ENCODE measurements at regions not wholly inside any gene's neighbourhood (a gene's known extent, or its start where the extent isn't known, plus 50 kb on each side); places are given as distances from the start of the nearest gene placed in this dataset.
"Not testable (repeated sequence)": the region's sequence is repeated elsewhere in the genome, so short reads cannot be mapped to it uniquely, and the experiment has no call there.

GRCh38 chr10:21463436-21463835 is 62.0 kb downstream of the SKIDA1 start:
- no peak for DNase-seq (ENCODE audit: low read depth in 2 of 3, low spot score in 2 of 3)

GRCh38 chr10:21458126-21458871 is 67.2 kb downstream of the SKIDA1 start:
- no peak for DNase-seq (ENCODE audit: low read depth in 2 of 3, low spot score in 2 of 3)

GRCh38 chr10:21456160-21456559 is 69.3 kb downstream of the SKIDA1 start:
- no peak for DNase-seq (ENCODE audit: low read depth in 2 of 3, low spot score in 2 of 3)

DNA sequence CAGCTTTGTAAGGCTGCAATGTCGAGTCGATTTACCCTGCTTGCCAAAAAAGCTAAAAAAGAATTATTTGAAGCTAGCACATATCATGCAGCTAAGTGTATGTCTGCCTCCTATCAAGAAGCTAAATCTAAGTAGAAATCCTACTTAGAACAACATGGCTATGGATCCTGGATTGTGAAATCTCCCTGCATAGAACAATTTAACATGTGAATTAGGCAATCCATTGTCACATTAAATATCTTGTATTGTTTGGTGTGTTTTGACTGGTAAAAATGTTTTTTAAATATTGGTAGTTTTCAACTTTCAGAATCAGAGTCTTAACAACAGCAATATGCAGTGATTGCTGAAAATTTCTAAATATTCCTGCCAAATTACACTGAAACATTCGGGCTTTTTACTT is 73.3 kb downstream of the SKIDA1 start:
- DNase-seq (ENCODE audit: low read depth in 2 of 3, low spot score in 2 of 3) = no peak

DNA sequence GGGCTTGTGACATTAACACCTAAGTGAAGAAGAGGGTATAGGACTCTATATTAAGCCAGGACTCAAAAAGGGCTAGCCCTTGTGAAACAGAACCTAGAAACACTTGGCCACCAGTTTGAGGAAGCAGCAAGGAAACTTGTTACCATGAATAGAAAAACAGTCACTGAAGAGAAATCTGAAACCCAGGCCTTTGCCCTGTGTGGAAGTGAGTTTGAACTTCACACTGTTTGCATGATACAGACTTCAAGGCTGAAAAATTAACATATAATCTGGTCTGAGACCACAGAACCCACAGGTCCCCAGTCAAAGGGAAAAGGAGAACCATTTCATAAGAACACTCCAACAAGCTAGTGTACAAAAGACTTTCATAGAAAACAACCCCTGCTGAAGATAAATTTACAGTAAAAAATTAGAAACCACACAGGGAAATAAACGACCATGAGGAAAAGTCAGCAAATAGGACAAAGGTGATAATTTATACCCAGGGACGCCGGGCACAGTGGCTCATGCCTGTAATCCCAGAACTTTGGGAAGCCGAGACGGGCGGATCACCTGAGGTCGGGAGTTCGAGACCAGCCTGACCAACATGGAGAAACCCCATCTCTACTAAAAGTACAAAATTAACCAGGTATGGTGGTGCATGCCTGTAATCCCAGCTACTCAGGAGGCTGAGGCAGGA is 76.1 kb downstream of the SKIDA1 start:
- no peak for DNase-seq (ENCODE audit: low read depth in 2 of 3, low spot score in 2 of 3)

- DNase-seq (ENCODE audit: low read depth in 2 of 3, low spot score in 2 of 3) = no peak
Observed at GRCh38 chr10:21445163-21445562, 80.3 kb downstream of the SKIDA1 start.

DNA sequence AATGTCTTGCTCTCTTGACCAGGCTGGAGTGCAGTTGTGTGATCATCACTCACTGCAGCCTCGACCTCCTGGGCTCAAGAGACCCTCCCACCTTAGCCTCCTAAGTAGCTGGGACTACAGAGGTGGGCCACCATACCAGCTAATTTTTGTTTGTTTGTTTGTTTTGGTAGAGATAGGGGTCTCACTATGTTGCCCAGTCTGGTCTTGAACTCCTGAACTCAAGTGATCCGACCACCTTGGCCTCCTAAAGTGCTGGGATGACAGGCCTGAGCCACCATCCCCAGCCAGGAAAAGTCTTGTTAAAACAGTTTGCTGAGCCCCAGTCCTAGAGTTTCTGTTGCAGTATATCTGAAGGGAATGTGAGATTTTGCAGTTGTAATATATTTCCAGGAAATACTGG is 83.9 kb downstream of the SKIDA1 start:
- DNase-seq (ENCODE audit: low read depth in 2 of 3, low spot score in 2 of 3) = no peak

- not testable (repeated sequence) for DNase-seq (ENCODE audit: low read depth in 2 of 3, low spot score in 2 of 3)
Observed at GRCh38 chr10:21438914-21439313, 86.6 kb downstream of the SKIDA1 start.

DNA sequence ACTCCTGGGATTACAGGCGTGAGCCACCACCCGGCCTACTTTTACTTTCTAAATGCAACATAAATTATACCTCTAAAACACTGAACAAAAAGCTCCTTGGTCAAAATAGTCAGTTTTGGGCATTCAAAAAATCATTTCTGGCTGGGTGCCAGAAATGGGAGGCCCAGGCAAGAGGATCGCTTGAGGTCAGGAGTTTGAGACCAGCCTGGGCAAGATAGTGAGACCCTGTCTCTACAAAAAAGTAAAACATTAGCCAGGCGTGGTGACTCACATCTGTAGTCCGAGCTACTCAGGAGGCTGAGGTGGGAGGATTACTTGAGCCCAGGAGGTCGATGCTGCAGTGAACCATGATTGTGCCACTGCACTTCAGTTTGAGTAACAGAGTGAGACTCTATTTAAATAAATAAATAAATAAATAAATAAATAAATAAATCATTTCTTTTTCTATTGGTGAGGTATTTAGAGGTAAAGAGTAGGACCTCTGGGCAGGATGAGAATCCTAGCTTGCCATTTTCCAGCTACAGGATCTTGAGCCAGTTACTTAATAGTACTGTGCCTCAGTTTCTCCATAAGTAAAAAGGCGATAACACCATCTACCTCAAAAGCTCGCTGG is 87.6 kb downstream of the SKIDA1 start:
- no peak for DNase-seq (ENCODE audit: low read depth in 2 of 3, low spot score in 2 of 3)

GRCh38 chr10:21432266-21432665 is 93.2 kb downstream of the SKIDA1 start:
- no peak for DNase-seq (ENCODE audit: low read depth in 2 of 3, low spot score in 2 of 3)

GRCh38 chr10:21431799-21432198 is 93.7 kb downstream of the SKIDA1 start:
- DNase-seq (ENCODE audit: low read depth in 2 of 3, low spot score in 2 of 3) = no peak

DNA sequence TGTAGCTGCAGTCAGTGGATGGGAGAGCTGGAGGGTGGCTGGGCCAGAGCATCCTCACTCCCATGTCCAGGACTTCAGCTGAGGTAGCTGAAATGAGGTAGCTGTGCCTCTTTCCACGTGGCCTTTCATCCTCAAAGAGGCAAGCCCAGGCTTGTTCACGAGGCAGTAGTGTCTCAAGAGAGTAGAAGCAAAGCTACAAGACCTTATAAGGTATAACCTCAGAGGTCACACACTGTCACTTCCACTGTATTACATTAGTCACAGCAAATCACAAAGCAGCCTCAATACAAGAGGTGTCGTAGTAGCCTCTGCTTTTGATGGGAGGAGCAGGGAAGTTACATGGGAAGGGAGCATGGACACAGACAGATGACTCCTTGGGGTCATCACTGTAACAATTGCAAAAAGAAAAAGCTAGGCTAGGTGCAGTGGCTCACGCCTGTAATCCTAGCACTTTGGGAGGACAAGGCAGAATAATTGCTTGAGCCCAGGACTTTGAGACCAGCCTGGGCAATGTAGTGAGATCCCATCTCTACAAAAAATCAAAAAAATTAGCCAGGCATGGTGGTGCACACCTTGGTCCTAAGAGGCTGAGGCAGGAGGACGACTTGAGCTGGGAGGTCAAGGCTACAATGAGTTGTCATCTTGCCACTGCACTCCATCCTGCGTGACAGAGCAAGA is 97.5 kb downstream of the SKIDA1 start:
- no peak for DNase-seq (ENCODE audit: low read depth in 2 of 3, low spot score in 2 of 3)

- DNase-seq (ENCODE audit: low read depth in 2 of 3, low spot score in 2 of 3) = no peak
Observed at GRCh38 chr10:21424459-21424861, 101.0 kb downstream of the SKIDA1 start.

- DNase-seq (ENCODE audit: low read depth in 2 of 3, low spot score in 2 of 3) = no peak
Observed at GRCh38 chr10:21423850-21424249, 101.6 kb downstream of the SKIDA1 start.

DNA sequence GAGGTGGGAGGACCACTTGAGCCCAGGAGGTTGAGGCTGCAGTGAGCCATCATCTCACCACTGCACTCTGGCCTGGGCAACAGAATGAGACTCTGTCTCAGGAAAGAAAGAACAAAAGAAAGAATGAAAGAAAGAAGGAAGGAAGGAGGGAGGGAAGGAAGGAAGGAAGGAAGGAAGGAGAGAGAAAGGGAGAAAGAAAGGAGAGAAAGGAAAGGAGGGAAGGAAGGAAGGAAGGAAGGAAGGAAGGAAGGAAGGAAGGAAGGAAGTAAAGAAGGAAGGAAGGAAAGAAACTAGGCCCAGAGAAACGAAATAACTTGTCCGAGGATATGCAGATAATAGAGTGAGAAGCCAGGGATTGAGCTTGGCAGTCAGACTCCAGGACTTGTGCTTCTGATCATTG is 102.1 kb downstream of the SKIDA1 start:
- no peak for DNase-seq (ENCODE audit: low read depth in 2 of 3, low spot score in 2 of 3)

DNA sequence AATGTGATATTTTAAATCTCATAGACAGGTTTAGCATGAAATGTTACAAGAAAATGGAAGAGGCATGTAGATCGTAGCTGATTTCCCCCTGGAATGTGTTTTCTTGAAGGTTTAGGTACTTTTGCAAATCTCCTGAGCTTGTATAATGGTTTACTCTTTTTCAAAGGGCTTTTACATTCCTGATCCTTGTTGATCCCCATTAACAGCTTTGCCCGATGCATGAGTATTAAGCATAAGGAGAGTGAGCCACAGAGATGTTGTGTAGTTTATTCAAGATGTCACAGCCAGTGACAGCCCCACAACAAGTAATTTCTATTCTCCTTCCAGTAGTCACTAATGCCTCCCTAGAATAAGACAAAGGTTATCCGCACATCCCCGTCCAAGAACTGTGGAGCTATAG is 103.7 kb downstream of the SKIDA1 start:
- no peak for DNase-seq (ENCODE audit: low read depth in 2 of 3, low spot score in 2 of 3)

- no peak for DNase-seq (ENCODE audit: low read depth in 2 of 3, low spot score in 2 of 3)
Observed at GRCh38 chr10:21421016-21421415, 104.5 kb downstream of the SKIDA1 start.

DNA sequence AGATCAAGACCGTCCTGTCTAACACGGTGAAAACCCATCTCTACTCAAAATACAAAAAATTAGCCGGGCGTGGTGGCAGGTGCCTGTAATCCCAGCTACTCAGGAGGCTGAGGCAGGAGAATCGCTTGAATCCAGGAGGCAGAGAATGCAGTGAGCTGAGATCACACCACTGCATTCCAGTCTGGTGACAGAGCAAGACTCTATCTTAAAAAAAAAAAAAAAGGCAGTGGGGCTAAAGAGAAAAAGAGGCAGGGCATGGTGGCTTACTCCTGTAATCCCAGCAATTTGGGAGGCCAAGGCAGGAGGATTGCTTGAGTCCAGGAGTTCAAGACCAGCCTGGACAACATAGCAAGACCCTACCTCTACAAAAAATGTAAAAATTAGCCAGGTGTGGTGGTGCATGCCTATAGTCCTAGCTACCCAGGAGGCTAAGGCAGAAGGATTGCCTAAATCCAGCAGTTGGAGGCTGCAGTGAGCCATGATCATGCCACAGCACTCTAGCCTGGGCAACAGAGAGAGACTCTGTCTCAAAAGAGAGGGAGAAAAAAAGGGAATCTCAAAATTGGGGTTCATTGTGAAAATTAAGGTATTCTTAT is 106.4 kb downstream of the SKIDA1 start:
- DNase-seq (ENCODE audit: low read depth in 2 of 3, low spot score in 2 of 3) = not testable (repeated sequence)

DNA sequence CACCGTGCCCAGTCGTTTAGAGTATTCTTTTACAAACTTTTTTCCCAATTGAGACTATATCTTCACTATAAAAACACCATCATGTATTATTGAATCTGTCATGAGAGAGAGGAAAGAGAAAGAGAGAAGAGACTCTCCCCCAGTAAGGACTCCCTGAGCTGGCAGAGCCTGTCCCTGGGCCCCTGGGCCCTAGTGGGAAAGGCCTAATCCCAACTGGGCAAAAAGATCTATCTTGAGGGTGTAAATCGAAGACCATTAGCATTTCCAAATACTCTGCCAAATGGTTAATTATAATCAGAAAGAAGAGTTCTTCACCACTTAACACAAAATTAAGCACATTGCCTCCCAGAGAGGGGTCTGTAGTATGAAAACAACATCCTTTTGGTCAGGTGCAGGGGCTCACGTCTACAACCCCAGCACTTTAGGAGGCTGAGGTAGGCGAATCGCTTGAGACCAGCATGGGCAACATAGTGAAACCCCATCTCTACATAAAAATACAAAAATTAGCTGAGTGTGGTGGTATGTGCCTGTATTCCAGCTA is 108.2 kb downstream of the SKIDA1 start:
- DNase-seq (ENCODE audit: low read depth in 2 of 3, low spot score in 2 of 3) = no peak

DNA sequence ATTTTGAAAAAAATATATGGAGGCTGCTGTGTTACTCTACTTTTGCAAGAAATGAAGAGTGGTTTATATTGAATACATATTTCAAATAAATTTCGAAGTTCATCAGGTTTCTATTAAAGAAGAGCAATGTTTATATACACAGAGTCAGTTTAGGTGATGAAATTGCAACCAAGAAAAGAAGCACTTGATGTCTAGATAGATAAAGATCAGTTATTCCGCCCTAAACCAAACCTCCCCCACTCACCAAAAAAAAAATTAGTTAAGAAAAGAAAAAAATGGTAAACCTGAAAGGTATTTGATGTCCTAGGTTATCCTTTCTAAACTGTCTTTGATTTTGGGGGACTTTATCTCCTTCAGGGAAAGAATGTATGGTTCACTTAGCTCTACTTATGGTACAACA is 111.8 kb downstream of the SKIDA1 start:
- DNase-seq (ENCODE audit: low read depth in 2 of 3, low spot score in 2 of 3) = no peak

DNA sequence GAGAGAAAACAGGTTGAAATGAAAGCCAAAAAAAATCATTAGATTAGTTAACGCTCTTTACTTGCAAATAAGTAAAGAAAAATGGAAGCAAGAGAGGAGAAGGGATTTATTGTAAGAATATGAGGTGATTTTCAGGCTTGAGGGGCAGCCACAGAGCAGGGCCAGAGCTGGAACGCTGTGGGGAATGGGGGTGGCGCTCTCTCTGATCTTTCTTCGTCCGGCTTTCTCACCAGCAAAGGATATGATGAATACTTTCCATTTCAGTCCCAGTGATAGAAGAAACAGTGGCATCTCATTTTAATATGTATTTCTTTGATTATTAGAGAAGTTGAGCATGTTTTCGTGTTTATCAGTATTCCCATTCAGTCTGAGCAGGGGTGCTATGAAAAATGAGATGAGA is 112.2 kb downstream of the SKIDA1 start:
- no peak for DNase-seq (ENCODE audit: low read depth in 2 of 3, low spot score in 2 of 3)
